ENCODE measurements at regions not wholly inside any gene's neighbourhood (a gene's known extent, or its start where the extent isn't known, plus 50 kb on each side); places are given as distances from the start of the nearest gene placed in this dataset.

GRCh38 chr2:226584518-226585055 lies 215.0 kb downstream of the IRS1 start:
- DNase-seq (no peak), ATAC-seq (no peak)
- Histone ChIP-seq H3K27me3 (no peaks in the 10 kb centered on the region), H3K4me3 (no peak overlapping the region), H3K36me3 (no peaks in the 10 kb centered on the region), H3K4me1 (peaks cover 0 to 10% (median 0%) of the 10 kb centered on the region in 12 donors), H3K27ac (no peak overlapping the region), H3K9me3 (peaks cover 0 to 31% (median 10%) of the 10 kb centered on the region in 12 donors)
- TF ChIP-seq CTCF (IDR thresholded peaks at IDR 0.05) (no peak), POLR2A (IDR thresholded peaks at IDR 0.05) (no peak)
- intact Hi-C loops (cut with DNase I) = no loop called here
- WGBS, 4 donors = 93 to 98% (median 94%) methylated on average over 3 of the region's 3 CpGs

GRCh38 chr2:226583715-226584114 lies 215.9 kb downstream of the IRS1 start:
- DNase-seq = no peak
- peak in 1 of 4 donors; percentile 58 for ATAC-seq
- 74 to 87% (median 81%) methylated on average over 1 of the region's 1 CpG for WGBS, 4 donors
- Histone ChIP-seq H3K27me3 (no peaks in the 10 kb centered on the region), H3K36me3 (no peaks in the 10 kb centered on the region), H3K4me1 (peaks cover 0 to 10% (median 0%) of the 10 kb centered on the region in 12 donors), H3K9me3 (peaks cover 0 to 22% (median 2%) of the 10 kb centered on the region in 12 donors), H3K27ac (no peak overlapping the region), H3K4me3 (no peak overlapping the region)
- TF ChIP-seq CTCF (IDR thresholded peaks at IDR 0.05) = no peak
- TF ChIP-seq POLR2A (IDR thresholded peaks at IDR 0.05) = no peak
- intact Hi-C loops (cut with DNase I) = no loop called here

- ATAC-seq (no peak), DNase-seq (no peak)
- no peaks in the 10 kb centered on the region for H3K36me3 ChIP-seq
- WGBS, 4 donors = 76 to 84% (median 78%) methylated on average over 4 of the region's 4 CpGs
- no peak overlapping the region for H3K27ac ChIP-seq
- no peak for TF ChIP-seq CTCF (IDR thresholded peaks at IDR 0.05)
- TF ChIP-seq POLR2A (IDR thresholded peaks at IDR 0.05) = no peak
- H3K9me3 ChIP-seq = peaks cover 0 to 2% (median 0%) of the 10 kb centered on the region in 12 donors
- peaks cover 0 to 10% (median 0%) of the 10 kb centered on the region in 12 donors for H3K4me1 ChIP-seq
- no peak overlapping the region for H3K4me3 ChIP-seq
- intact Hi-C loops (cut with DNase I) = no loop called here
- H3K27me3 ChIP-seq = no peaks in the 10 kb centered on the region
These were observed 218.0 kb downstream of the IRS1 start for GRCh38 chr2:226581661-226582060.

- intact Hi-C loops (cut with DNase I) = no loop called here
- H3K9me3 ChIP-seq = no peaks in the 10 kb centered on the region
- H3K36me3 ChIP-seq = no peaks in the 10 kb centered on the region
- TF ChIP-seq POLR2A (IDR thresholded peaks at IDR 0.05) = no peak
- TF ChIP-seq CTCF (IDR thresholded peaks at IDR 0.05) = no peak
- H3K27me3 ChIP-seq = no peaks in the 10 kb centered on the region
- peaks cover 0 to 10% (median 0%) of the 10 kb centered on the region in 12 donors for H3K4me1 ChIP-seq
- DNase-seq = no peak
- 62 to 69% (median 64%) methylated on average over 2 of the region's 2 CpGs for WGBS, 4 donors
- no peak overlapping the region for H3K27ac ChIP-seq
- ATAC-seq = no peak
- H3K4me3 ChIP-seq = no peak overlapping the region
These were observed 218.6 kb downstream of the IRS1 start for GRCh38 chr2:226581004-226581403.

Data from heart left ventricle (tissue), 16 donors.